ENCODE measurements at regions not wholly inside any gene's neighbourhood (a gene's known extent, or its start where the extent isn't known, plus 50 kb on each side); places are given as distances from the start of the nearest gene placed in this dataset.

GRCh38 chr2:176388861-176389260 is 119.6 kb downstream of the MTX2 start:
- POLR2A ChIA-PET, result no interaction called here
- no peak for TF ChIP-seq ZNF384 (IDR thresholded peaks at IDR 0.05)
- CTCF ChIA-PET, result no interaction called here
- no peak for DNase-seq (ENCODE audit: extremely low spot score)

- no peak for DNase-seq (ENCODE audit: extremely low spot score)
- ChIA-PET CTCF (interaction anchor here (0.7 kb wide), 1 partner anchor 264 kb away, joined by 4 read pairs; no protein-coding TSS in a partner anchor), POLR2A (interaction anchor here (1.1 kb wide), 1 partner anchor 17 kb away, joined by 4 read pairs; no protein-coding TSS in a partner anchor)
- no peak for TF ChIP-seq LEF1 (IDR thresholded peaks at IDR 0.05; ENCODE audit: borderline replicate concordance)
- TF ChIP-seq SUZ12 (IDR thresholded peaks at IDR 0.05), result no peak
- TF ChIP-seq BHLHE40 (IDR thresholded peaks at IDR 0.05; ENCODE audit: borderline replicate concordance), result no peak
- no peak for TF ChIP-seq L3MBTL2 (conservative IDR thresholded peaks at IDR 0.05)
- no peak for TF ChIP-seq FOXA1 (IDR thresholded peaks at IDR 0.05)
- no peak for TF ChIP-seq HDGF (IDR thresholded peaks at IDR 0.05; ENCODE audit: borderline replicate concordance)
Observed at GRCh38 chr2:176390276-176391147, 121.3 kb downstream of the MTX2 start.

- DNase-seq (ENCODE audit: extremely low spot score), result no peak
- POLR2A ChIA-PET, result no interaction called here
- no peak for TF ChIP-seq FOXK2 (IDR thresholded peaks at IDR 0.05)
- no peak for TF ChIP-seq PKNOX1 (IDR thresholded peaks at IDR 0.05)
- no peak for TF ChIP-seq BHLHE40 (IDR thresholded peaks at IDR 0.05; ENCODE audit: borderline replicate concordance)
- no peak for TF ChIP-seq ZNF384 (IDR thresholded peaks at IDR 0.05)
- no peak for TF ChIP-seq NFRKB (IDR thresholded peaks at IDR 0.05)
- TF ChIP-seq HDGF (IDR thresholded peaks at IDR 0.05; ENCODE audit: borderline replicate concordance), result no peak
- TF ChIP-seq ARNT (IDR thresholded peaks at IDR 0.05), result no peak
- TF ChIP-seq FOXA1 (IDR thresholded peaks at IDR 0.05), result no peak
- TF ChIP-seq L3MBTL2 (conservative IDR thresholded peaks at IDR 0.05), result no peak
- TF ChIP-seq CTBP1 (IDR thresholded peaks at IDR 0.05; ENCODE audit: borderline replicate concordance), result no peak
- TF ChIP-seq SP1 (IDR thresholded peaks at IDR 0.05), result no peak
- TF ChIP-seq TARDBP (IDR thresholded peaks at IDR 0.05), result no peak
- TF ChIP-seq SUZ12 (IDR thresholded peaks at IDR 0.05), result no peak
- no peak for TF ChIP-seq ELF4 (IDR thresholded peaks at IDR 0.05)
- no peak for TF ChIP-seq FOXM1 (IDR thresholded peaks at IDR 0.05; ENCODE audit: borderline replicate concordance)
- no peak for TF ChIP-seq LEF1 (IDR thresholded peaks at IDR 0.05; ENCODE audit: borderline replicate concordance)
- CTCF ChIA-PET, result no interaction called here
Observed at GRCh38 chr2:176391148-176391419, 121.8 kb downstream of the MTX2 start.

GRCh38 chr2:176392249-176392648 is 123.0 kb downstream of the MTX2 start:
- CTCF ChIA-PET, result no interaction called here
- no peak for TF ChIP-seq FOXM1 (IDR thresholded peaks at IDR 0.05; ENCODE audit: borderline replicate concordance)
- TF ChIP-seq TARDBP (IDR thresholded peaks at IDR 0.05), result no peak
- no peak for TF ChIP-seq ZNF384 (IDR thresholded peaks at IDR 0.05)
- no peak for TF ChIP-seq ELF4 (IDR thresholded peaks at IDR 0.05)
- no peak for TF ChIP-seq LEF1 (IDR thresholded peaks at IDR 0.05; ENCODE audit: borderline replicate concordance)
- no peak for TF ChIP-seq L3MBTL2 (conservative IDR thresholded peaks at IDR 0.05)
- TF ChIP-seq PKNOX1 (IDR thresholded peaks at IDR 0.05), result no peak
- TF ChIP-seq CTBP1 (IDR thresholded peaks at IDR 0.05; ENCODE audit: borderline replicate concordance), result no peak
- no peak for TF ChIP-seq SUZ12 (IDR thresholded peaks at IDR 0.05)
- TF ChIP-seq FOXA1 (IDR thresholded peaks at IDR 0.05), result no peak
- TF ChIP-seq SP1 (IDR thresholded peaks at IDR 0.05), result no peak
- no peak for TF ChIP-seq HDGF (IDR thresholded peaks at IDR 0.05; ENCODE audit: borderline replicate concordance)
- POLR2A ChIA-PET, result no interaction called here
- DNase-seq (ENCODE audit: extremely low spot score), result no peak

GRCh38 chr2:176392744-176393414 is 123.6 kb downstream of the MTX2 start:
- POLR2A ChIA-PET, result no interaction called here
- no peak for DNase-seq (ENCODE audit: extremely low spot score)
- CTCF ChIA-PET, result no interaction called here
- TF ChIP-seq BHLHE40 (IDR thresholded peaks at IDR 0.05; ENCODE audit: borderline replicate concordance) (no peak), PKNOX1 (IDR thresholded peaks at IDR 0.05) (no peak), ZNF384 (IDR thresholded peaks at IDR 0.05) (no peak), ARNT (IDR thresholded peaks at IDR 0.05) (no peak), ELF4 (IDR thresholded peaks at IDR 0.05) (no peak), LEF1 (IDR thresholded peaks at IDR 0.05; ENCODE audit: borderline replicate concordance) (no peak), FOXA1 (IDR thresholded peaks at IDR 0.05) (no peak), CTBP1 (IDR thresholded peaks at IDR 0.05; ENCODE audit: borderline replicate concordance) (no peak), HDGF (IDR thresholded peaks at IDR 0.05; ENCODE audit: borderline replicate concordance) (no peak), FOXK2 (IDR thresholded peaks at IDR 0.05) (no peak)

GRCh38 chr2:176395273-176395854 is 126.1 kb downstream of the MTX2 start:
- ChIA-PET CTCF (no interaction called here), POLR2A (no interaction called here)
- no peak for DNase-seq (ENCODE audit: extremely low spot score)
- TF ChIP-seq PKNOX1 (IDR thresholded peaks at IDR 0.05) (no peak), ARNT (IDR thresholded peaks at IDR 0.05) (no peak), FOXM1 (IDR thresholded peaks at IDR 0.05; ENCODE audit: borderline replicate concordance) (no peak), FOXK2 (IDR thresholded peaks at IDR 0.05) (no peak), NFRKB (IDR thresholded peaks at IDR 0.05) (no peak), BHLHE40 (IDR thresholded peaks at IDR 0.05; ENCODE audit: borderline replicate concordance) (no peak), ZNF384 (IDR thresholded peaks at IDR 0.05) (no peak), FOXA1 (IDR thresholded peaks at IDR 0.05) (no peak), HDGF (IDR thresholded peaks at IDR 0.05; ENCODE audit: borderline replicate concordance) (no peak), ELF4 (IDR thresholded peaks at IDR 0.05) (no peak), L3MBTL2 (conservative IDR thresholded peaks at IDR 0.05) (no peak), LEF1 (IDR thresholded peaks at IDR 0.05; ENCODE audit: borderline replicate concordance) (no peak), SP1 (IDR thresholded peaks at IDR 0.05) (no peak), TARDBP (IDR thresholded peaks at IDR 0.05) (no peak), CTBP1 (IDR thresholded peaks at IDR 0.05; ENCODE audit: borderline replicate concordance) (no peak), SUZ12 (IDR thresholded peaks at IDR 0.05) (no peak)

Data from HEK293T (cell line).